Stimulated activated naive CD8-positive, alpha-beta T cell treated with anti-CD3 and anti-CD28 coated beads, Interleukin-15, Interleukin-2, amounts not matched to agents 100 U/mL and 50 U/mL, for 24 hours (primary cell): ENCODE measurements at regions not wholly inside any gene's neighbourhood (a gene's known extent, or its start where the extent isn't known, plus 50 kb on each side); places are given as distances from the start of the nearest gene placed in this dataset.

ENCODE experiments used
- ATAC-seq: fragments of 150-1000 bp; cut with Tn5 transposase; one replicate; pipeline ENCODE4 v1.10.0; 2021
- DNase-seq: peaks from one replicate; pipeline ENCODE4 v3.0.0; 2021

- DNase-seq, result no peak
Measured at GRCh38 chr11:45347348-45348082, 61.4 kb upstream of the SYT13 start.

GRCh38 chr11:45345491-45345890 lies 59.4 kb upstream of the SYT13 start:
- DNase-seq (no peak), ATAC-seq (no peak)

More at GRCh38 chr11:45347348-45348082, 61.4 kb upstream of the SYT13 start:
- ATAC-seq, result no peak

GRCh38 chr11:45344028-45344427 lies 57.9 kb upstream of the SYT13 start:
- ATAC-seq (no peak), DNase-seq (no peak)

- DNase-seq (no peak), ATAC-seq (no peak)
Measured at GRCh38 chr11:45343444-45343843, 57.3 kb upstream of the SYT13 start.

GRCh38 chr11:45341372-45341771 lies 55.2 kb upstream of the SYT13 start:
- ATAC-seq (no peak), DNase-seq (no peak)

GRCh38 chr11:45339729-45340519 lies 53.8 kb upstream of the SYT13 start:
- peak; percentile 95 for DNase-seq
- ATAC-seq, result peak; percentile 96

- no peak for ATAC-seq
Measured at GRCh38 chr11:45337583-45338360, 51.6 kb upstream of the SYT13 start.

GRCh38 chr11:45336136-45336535 lies 50.0 kb upstream of the SYT13 start:
- no peak for DNase-seq
- ATAC-seq, result no peak

More at GRCh38 chr11:45337583-45338360, 51.6 kb upstream of the SYT13 start:
- DNase-seq, result no peak
